Inferior parietal cortex (tissue), 1 donor: ENCODE measurements at regions not wholly inside any gene's neighbourhood (a gene's known extent, or its start where the extent isn't known, plus 50 kb on each side); places are given as distances from the start of the nearest gene placed in this dataset.

Experiments
- DNase-seq: peaks from one replicate; pipeline ENCODE4 v3.0.0-alpha.2; 2016; ENCODE audit errors: extremely low spot score

DNA sequence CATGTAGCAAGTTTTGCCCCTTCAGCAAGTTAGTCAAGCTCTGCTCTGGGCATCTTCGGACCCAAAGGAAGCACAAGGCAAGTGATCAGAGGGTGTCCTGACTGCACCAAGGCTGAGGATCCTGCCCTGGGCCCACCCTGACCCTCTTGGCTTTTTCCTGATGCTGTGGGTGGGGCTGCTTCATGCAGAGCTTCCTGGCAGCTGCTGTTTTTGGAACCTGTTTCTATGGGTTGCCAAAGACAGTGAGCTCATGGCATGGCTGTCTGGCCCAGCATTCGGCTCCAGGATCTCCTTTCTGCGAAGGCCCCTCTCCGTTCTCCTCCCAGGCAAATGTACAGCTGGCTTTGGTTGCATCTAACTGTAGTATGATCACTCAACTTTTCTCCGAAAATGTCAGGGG is 497.9 kb downstream of the ARHGEF28 start:
- DNase-seq, result no peak

- DNase-seq, result no peak
Measured at GRCh38 chr5:74122979-74123590, 497.1 kb downstream of the ARHGEF28 start.

GRCh38 chr5:74122175-74122574 is 496.2 kb downstream of the ARHGEF28 start:
- DNase-seq, result no peak

- no peak for DNase-seq
Measured at GRCh38 chr5:74120585-74120984, 494.6 kb downstream of the ARHGEF28 start.

- no peak for DNase-seq
Measured at GRCh38 chr5:74118071-74118470, 492.1 kb downstream of the ARHGEF28 start.

DNA sequence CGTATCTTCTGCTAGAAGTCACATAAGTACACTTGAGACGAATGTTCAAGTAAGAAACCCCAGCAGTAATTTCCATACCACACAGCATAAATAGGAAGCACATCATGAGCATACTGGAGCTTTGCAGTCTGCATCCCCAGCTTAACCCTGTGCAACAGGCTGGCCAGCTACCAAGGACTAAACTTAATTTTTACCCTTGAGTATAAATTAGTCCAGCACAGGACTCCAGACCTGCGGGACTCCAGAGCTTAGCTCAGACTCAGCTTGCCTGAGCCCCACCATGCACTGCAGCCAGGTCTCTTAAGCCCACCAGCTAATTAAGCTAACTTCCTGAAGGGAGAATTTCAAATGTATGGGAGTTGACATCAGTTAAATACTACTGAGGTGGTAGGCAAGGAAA is 491.0 kb downstream of the ARHGEF28 start:
- no peak for DNase-seq

GRCh38 chr5:74116266-74116665 is 490.3 kb downstream of the ARHGEF28 start:
- no peak for DNase-seq

- no peak for DNase-seq
Measured at GRCh38 chr5:74113927-74114326, 487.9 kb downstream of the ARHGEF28 start.

DNA sequence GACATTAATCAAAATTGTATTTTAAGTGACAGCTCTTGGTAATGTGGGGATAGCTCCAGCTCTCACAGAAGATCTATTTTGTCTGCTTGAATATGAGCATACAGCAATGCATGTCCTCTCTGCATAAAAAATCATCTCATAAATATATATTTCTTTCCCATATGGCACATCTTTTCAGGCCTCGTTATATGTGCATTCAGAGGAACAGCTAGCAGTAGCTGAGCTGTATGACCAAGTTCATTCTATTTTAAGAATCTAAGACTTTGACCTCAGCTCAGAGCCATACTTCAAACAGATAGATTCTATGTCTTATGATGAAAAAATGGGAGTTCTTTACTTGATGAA is 487.2 kb downstream of the ARHGEF28 start:
- DNase-seq, result no peak

- no peak for DNase-seq
Measured at GRCh38 chr5:74112372-74113195, 486.6 kb downstream of the ARHGEF28 start.

- DNase-seq, result no peak
Measured at GRCh38 chr5:74111764-74112163, 485.8 kb downstream of the ARHGEF28 start.

DNA sequence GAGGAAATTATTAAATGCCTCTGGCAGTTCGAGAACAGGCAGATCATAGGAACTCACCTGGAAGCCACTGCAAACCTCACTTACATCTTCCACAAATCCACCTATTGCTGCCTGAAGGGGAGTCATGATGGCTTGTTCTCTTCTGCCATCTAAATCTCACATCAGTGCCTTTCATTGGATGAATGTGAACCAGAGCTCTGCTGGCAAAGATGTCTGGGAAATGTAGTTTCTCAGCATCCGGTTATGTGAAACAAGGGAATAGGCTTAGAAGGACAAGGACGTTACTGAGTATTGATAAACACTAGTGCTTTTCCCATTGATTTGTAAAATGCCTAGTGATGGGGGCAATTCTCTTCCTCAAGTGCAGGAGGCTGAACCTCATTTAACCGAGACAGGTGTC is 483.3 kb downstream of the ARHGEF28 start:
- no peak for DNase-seq

GRCh38 chr5:74107899-74108298 is 481.9 kb downstream of the ARHGEF28 start:
- no peak for DNase-seq

GRCh38 chr5:74105126-74105780 is 479.3 kb downstream of the ARHGEF28 start:
- no peak for DNase-seq

DNA sequence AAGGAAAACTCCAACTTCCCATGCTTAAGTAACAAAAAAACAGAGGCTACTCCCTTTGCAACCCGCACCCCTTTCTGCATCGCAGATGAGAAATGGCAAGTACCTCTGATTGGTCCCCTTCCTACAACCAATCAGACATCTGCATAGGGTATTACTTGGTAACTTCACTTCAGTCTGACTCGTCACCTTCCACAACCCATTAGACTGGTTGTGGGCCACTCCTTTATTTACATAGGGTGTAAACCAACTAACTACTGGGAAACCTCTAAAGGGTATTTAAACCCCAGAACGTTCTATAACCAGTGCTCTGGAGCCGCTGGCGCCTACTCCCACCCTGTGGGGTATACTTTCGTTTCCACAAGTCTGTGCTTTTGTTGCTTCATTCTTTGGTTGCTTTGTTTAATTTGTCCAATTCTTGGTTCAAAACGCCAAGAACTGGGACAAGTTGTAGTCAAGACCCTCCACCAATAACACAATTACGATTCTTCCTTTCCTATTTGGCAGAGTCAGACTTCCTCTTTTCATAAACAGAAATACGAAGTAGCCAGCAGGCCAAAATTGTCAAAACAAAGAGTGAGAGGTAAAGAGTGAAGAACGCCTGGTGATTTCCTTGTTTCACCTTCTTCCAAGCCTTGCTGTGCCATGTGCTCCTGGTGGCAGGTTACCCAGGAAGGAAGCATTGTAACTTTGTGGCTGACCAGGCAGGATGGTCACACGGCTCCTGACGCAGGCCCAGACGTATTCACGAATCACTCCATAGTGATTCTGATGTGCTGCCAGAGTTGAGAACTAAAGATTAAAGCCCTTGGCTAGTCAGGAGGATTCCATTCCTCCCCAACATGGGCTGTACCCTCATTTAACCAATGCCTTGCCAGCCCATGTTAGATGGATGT is 477.4 kb downstream of the ARHGEF28 start:
- DNase-seq, result no peak

- no peak for DNase-seq
Measured at GRCh38 chr5:74100268-74100665, 474.3 kb downstream of the ARHGEF28 start.

DNA sequence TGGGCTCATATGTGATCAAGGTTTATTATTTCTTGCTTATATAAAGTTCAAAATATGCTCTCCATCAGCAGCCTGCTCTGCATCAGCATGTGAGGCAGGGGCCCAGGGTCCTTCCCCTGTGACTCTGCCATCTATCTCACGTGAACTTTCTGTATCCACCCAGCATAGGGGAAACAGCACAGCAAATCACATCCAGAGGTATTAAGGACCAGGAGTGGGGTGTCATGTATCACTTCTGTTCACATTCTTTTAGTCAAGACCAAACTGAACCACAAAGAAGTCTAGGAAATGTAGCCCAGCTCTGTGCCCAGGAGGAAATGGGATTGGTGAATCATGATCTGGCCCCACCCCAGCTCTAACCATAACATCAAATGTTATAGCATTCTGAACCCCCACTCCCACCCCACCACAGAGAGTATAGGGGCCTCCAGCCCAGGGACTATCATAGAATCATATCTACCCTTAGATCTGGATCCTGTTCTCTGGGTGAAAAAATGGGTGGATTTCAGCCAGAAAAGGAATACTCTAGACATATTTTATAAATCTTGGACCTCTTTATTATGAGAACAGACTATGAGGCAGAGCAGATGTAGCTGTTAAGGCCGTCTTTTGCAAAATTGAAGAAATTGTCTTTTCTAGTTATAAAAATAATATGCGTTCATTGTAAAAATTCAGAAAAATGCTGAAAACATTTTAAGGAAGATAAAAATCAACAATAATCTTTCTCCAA is 473.7 kb downstream of the ARHGEF28 start:
- no peak for DNase-seq

DNA sequence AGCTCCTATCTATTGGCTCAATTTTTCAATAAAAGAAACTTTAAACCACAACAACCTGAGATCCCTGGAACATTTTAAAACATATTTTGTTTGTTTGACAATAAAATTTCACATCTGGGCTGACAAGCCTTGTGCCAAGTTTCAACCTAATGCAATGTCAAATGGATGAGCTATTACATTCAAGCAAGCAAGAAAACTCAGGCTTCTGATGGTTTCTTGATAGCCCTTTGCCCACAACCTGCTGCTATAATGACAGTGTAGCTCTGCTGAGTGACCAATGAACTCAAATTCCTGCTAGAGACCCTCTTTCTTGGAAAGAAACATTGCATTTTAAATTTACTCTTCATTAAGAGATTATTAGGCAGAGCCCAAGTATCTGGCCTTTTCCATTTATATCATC is 472.9 kb downstream of the ARHGEF28 start:
- DNase-seq, result no peak

- DNase-seq, result no peak
Measured at GRCh38 chr5:74098456-74098855, 472.5 kb downstream of the ARHGEF28 start.

DNA sequence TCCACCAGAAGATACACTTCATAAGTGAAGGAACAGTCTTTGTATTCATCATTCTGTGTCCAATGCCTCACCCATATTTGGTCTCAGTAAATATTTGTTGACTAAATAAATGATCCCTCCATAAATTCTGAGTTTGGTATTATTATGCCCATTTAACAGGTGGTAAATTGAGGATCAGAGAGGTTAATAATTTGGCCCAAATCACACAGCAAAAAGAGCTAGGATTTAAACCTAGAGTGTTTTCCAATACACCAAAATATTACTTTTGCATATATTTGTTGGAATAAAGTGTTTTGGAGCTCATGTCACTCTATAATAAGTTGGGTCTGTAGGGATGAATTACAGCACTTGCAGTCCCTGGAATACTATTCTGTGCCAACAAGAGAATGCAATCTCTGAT is 470.3 kb downstream of the ARHGEF28 start:
- DNase-seq, result no peak

DNA sequence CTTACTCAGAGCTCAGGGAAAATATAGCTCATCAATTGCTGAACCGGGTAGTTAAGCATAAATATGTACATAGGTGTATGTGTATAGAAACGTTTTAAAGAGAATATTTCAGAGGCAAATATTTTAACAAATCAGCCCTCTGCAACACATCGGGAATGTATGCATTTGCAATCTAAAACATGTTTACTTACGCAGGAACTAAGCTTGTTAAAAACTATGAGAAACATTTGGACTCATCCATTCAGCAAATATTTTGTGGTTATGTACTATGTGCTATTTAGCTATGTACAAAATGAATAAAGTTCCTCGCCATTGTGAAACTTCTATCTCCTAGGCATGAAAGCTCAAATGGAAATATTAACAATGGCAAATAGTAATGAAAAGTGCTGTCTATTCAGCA is 469.9 kb downstream of the ARHGEF28 start:
- no peak for DNase-seq

DNA sequence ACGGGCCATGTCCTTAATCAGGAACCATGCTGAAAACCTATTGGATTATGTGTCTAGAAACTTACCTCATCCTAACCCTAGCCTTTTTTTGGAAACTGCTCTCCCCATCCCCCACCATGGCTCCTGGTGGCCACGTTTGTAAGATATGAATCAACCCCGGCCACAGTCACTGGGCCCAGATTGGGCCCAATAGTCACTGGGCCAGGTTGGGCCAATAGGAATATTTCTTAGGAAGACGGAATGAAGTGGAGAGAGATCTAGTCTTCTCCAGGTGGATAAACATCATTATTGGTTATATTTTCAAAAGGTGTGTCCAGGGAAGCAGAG is 468.7 kb downstream of the ARHGEF28 start:
- no peak for DNase-seq
